AG04450 (cell line): ENCODE measurements at regions not wholly inside any gene's neighbourhood (a gene's known extent, or its start where the extent isn't known, plus 50 kb on each side); places are given as distances from the start of the nearest gene placed in this dataset.

ENCODE experiments used
- CTCF ChIA-PET: fragments of 300-600, 350-600 bp; formaldehyde crosslinking; extraction: SDS; loops from one replicate; lab custom pipeline; 2022; ENCODE audit warnings: antibody characterized with exemption, inconsistent platforms; lab: Charles Lee
- POLR2A ChIA-PET: fragments of 350-600 bp; formaldehyde crosslinking; extraction: SDS; loops from one replicate; lab custom pipeline; 2021; ENCODE audit warnings: antibody characterized with exemption, inconsistent platforms; lab: Yijun Ruan, JAX
- DNase-seq: peaks from one replicate; pipeline ENCODE4 v3.0.0-alpha.2; 2011; ENCODE audit warnings: low read depth, low spot score
- H3K27ac ChIP-seq: one replicate; pipeline ENCODE4 v1.5.1; 2012; ENCODE audit warnings: low read depth, low read length, control low read depth
- H3K27me3 ChIP-seq: one replicate; pipeline ENCODE4 v1.6.0; 2012; ENCODE audit warnings: low read length; ENCODE audit not compliant: control insufficient read depth, insufficient read depth
- H3K4me3 ChIP-seq: 2 replicates; pipeline ENCODE4 v1.5.1; 2011; ENCODE audit warnings: mild to moderate bottlenecking, low read depth, low read length, control low read depth
- H3K9me3 ChIP-seq: 2 replicates; pipeline ENCODE4 v1.5.1; 2012; ENCODE audit warnings: low read length; ENCODE audit not compliant: control insufficient read depth, insufficient read depth
- CTCF ChIP-seq: IDR thresholded peaks from 2 replicates; pipeline ENCODE4 v1.5.1; 2011; ENCODE audit warnings: low read depth, low read length, control low read depth, inconsistent platforms

GRCh38 chr7:81515009-81515408 lies 254.8 kb downstream of the HGF start:
- 0 out of 2 replicates have a peak, but pooled peaks cover 2% of the 10 kb centered on the region for H3K9me3 ChIP-seq
- DNase-seq: no peak
- ChIA-PET CTCF (no interaction called here), POLR2A (interaction anchor here (0.6 kb wide), 1 partner anchor 42 kb away, joined by 3 read pairs; no protein-coding TSS in a partner anchor)
- no peak overlapping the region for H3K27ac ChIP-seq
- no peak overlapping the region for H3K4me3 ChIP-seq
- no peak for TF ChIP-seq CTCF
- no peaks in the 10 kb centered on the region for H3K27me3 ChIP-seq

GRCh38 chr7:81514546-81514945 lies 255.3 kb downstream of the HGF start:
- no peak for DNase-seq
- ChIA-PET CTCF (no interaction called here), POLR2A (no interaction called here)
- H3K9me3 ChIP-seq: 0 out of 2 replicates have a peak, but pooled peaks cover 2% of the 10 kb centered on the region
- no peak overlapping the region for H3K4me3 ChIP-seq
- TF ChIP-seq CTCF: no peak
- no peaks in the 10 kb centered on the region for H3K27me3 ChIP-seq
- no peak overlapping the region for H3K27ac ChIP-seq

- Histone ChIP-seq H3K27ac (no peak overlapping the region), H3K27me3 (no peaks in the 10 kb centered on the region), H3K9me3 (0 out of 2 replicates have a peak, but pooled peaks cover 2% of the 10 kb centered on the region), H3K4me3 (no peak overlapping the region)
- no peak for TF ChIP-seq CTCF
- CTCF ChIA-PET: interaction anchor here (0.6 kb wide), 1 partner anchor 508 kb away, joined by 3 read pairs; no protein-coding TSS in a partner anchor
- DNase-seq: no peak
- POLR2A ChIA-PET: no interaction called here
These were observed 259.7 kb downstream of the HGF start for GRCh38 chr7:81510122-81510521.

- no peak overlapping the region for H3K27ac ChIP-seq
- CTCF ChIA-PET: interaction anchor here (0.6 kb wide), 1 partner anchor 47 kb away, joined by 3 read pairs; no protein-coding TSS in a partner anchor
- no peaks in the 10 kb centered on the region for H3K27me3 ChIP-seq
- POLR2A ChIA-PET: no interaction called here
- H3K4me3 ChIP-seq: no peak overlapping the region
- no peak for DNase-seq
- H3K9me3 ChIP-seq: 0 out of 2 replicates have a peak, but pooled peaks cover 2% of the 10 kb centered on the region
- no peak for TF ChIP-seq CTCF
These were observed 262.6 kb downstream of the HGF start for GRCh38 chr7:81507221-81507620.

GRCh38 chr7:81506609-81507008 lies 263.2 kb downstream of the HGF start:
- Histone ChIP-seq H3K9me3 (0 out of 2 replicates have a peak, but pooled peaks cover 2% of the 10 kb centered on the region), H3K27me3 (no peaks in the 10 kb centered on the region), H3K4me3 (no peak overlapping the region), H3K27ac (no peak overlapping the region)
- no peak for TF ChIP-seq CTCF
- CTCF ChIA-PET: no interaction called here
- POLR2A ChIA-PET: no interaction called here
- DNase-seq: no peak
